Panc1 (cell line): ENCODE measurements at regions not wholly inside any gene's neighbourhood (a gene's known extent, or its start where the extent isn't known, plus 50 kb on each side); places are given as distances from the start of the nearest gene placed in this dataset.

Experiments used
- CTCF ChIP-seq: fragments of 450-650 bp; IDR thresholded peaks from 2 replicates; pipeline ENCODE4 v1.5.1; 2017; ENCODE audit warnings: mild to moderate bottlenecking
- POLR2AphosphoS5 ChIP-seq: IDR thresholded peaks from 2 replicates; pipeline ENCODE4 v1.6.1; 2012; ENCODE audit warnings: mild to moderate bottlenecking, low read depth, low read length, moderate library complexity
- TCF7L2 ChIP-seq: IDR thresholded peaks from 2 replicates; pipeline ENCODE4 v1.6.1; 2011; ENCODE audit warnings: mild to moderate bottlenecking, low read depth, low read length, inconsistent platforms

GRCh38 chr5:54676481-54677340 is 159.2 kb downstream of the SNX18 start:
- TF ChIP-seq POLR2AphosphoS5 (no peak), CTCF (no peak), TCF7L2 (no peak)
